GM06990 (cell line): ENCODE measurements at regions not wholly inside any gene's neighbourhood (a gene's known extent, or its start where the extent isn't known, plus 50 kb on each side); places are given as distances from the start of the nearest gene placed in this dataset.

ENCODE experiments used
- DNase-seq: peaks from one replicate; pipeline ENCODE4 v3.0.0-alpha.2; 2011; ENCODE audit not compliant: insufficient read length; ENCODE audit errors: extremely low read depth
- H3K27me3 ChIP-seq: replicated peaks from 2 replicates; pipeline ENCODE4 v1.6.0; 2011; ENCODE audit warnings: low read length; ENCODE audit not compliant: control insufficient read depth, insufficient read depth
- H3K36me3 ChIP-seq: 2 replicates; pipeline ENCODE4 v1.5.1; 2011; ENCODE audit warnings: low read length; ENCODE audit not compliant: control insufficient read depth, insufficient read depth
- H3K4me3 ChIP-seq: replicated peaks from 2 replicates; pipeline ENCODE4 v1.5.1; 2011; ENCODE audit warnings: low read depth, mild to moderate bottlenecking, control low read depth, low read length
- CTCF ChIP-seq: IDR thresholded peaks from 2 replicates; pipeline ENCODE4 v1.5.1; 2011; ENCODE audit warnings: low read length, control low read depth, mild to moderate bottlenecking, inconsistent platforms; ENCODE audit not compliant: insufficient read depth, poor library complexity, severe bottlenecking

- TF ChIP-seq CTCF = no peak
- DNase-seq = no peak
- no peak overlapping the region for H3K4me3 ChIP-seq
- no peaks in the 10 kb centered on the region for H3K27me3 ChIP-seq
- H3K36me3 ChIP-seq = no peaks in the 10 kb centered on the region
These were observed 304.1 kb downstream of the MCTP2 start for GRCh38 chr15:94535298-94536048.

- TF ChIP-seq CTCF = no peak
- no peak overlapping the region for H3K4me3 ChIP-seq
- no peaks in the 10 kb centered on the region for H3K27me3 ChIP-seq
- DNase-seq = no peak
- H3K36me3 ChIP-seq = no peaks in the 10 kb centered on the region
These were observed 305.2 kb downstream of the MCTP2 start for GRCh38 chr15:94536549-94536948.

- no peak for TF ChIP-seq CTCF
- DNase-seq = no peak
- no peaks in the 10 kb centered on the region for H3K36me3 ChIP-seq
- no peaks in the 10 kb centered on the region for H3K27me3 ChIP-seq
- no peak overlapping the region for H3K4me3 ChIP-seq
These were observed 306.9 kb downstream of the MCTP2 start for GRCh38 chr15:94538280-94538679.

GRCh38 chr15:94542391-94542790, 311.0 kb downstream of the MCTP2 start:
- Histone ChIP-seq H3K36me3 (no peaks in the 10 kb centered on the region), H3K27me3 (no peaks in the 10 kb centered on the region), H3K4me3 (no peak overlapping the region)
- TF ChIP-seq CTCF = no peak
- no peak for DNase-seq

- Histone ChIP-seq H3K36me3 (no peaks in the 10 kb centered on the region), H3K27me3 (no peaks in the 10 kb centered on the region), H3K4me3 (no peak overlapping the region)
- TF ChIP-seq CTCF = no peak
- no peak for DNase-seq
These were observed 315.4 kb downstream of the MCTP2 start for GRCh38 chr15:94546808-94547207.

GRCh38 chr15:94547711-94548110, 316.4 kb downstream of the MCTP2 start:
- Histone ChIP-seq H3K4me3 (no peak overlapping the region), H3K27me3 (no peaks in the 10 kb centered on the region), H3K36me3 (no peaks in the 10 kb centered on the region)
- TF ChIP-seq CTCF = no peak
- DNase-seq = no peak
